H1 (cell line): ENCODE measurements at regions not wholly inside any gene's neighbourhood (a gene's known extent, or its start where the extent isn't known, plus 50 kb on each side); places are given as distances from the start of the nearest gene placed in this dataset.

Experiments used
- CTCF ChIA-PET: fragments of 300-600 bp; sonication (Branson Sonifier 250); formaldehyde crosslinking; loops from one replicate; lab custom pipeline; 2021; ENCODE audit not compliant: partially characterized antibody; lab: Charles Lee
- POLR2A ChIA-PET: fragments of 300-600 bp; sonication (Branson Sonifier 250); formaldehyde crosslinking; loops from one replicate; lab custom pipeline; 2021; ENCODE audit warnings: inconsistent platforms; ENCODE audit not compliant: partially characterized antibody; lab: Charles Lee
- DNase-seq, 2 experiments: peaks; one replicate each; pipeline versions ENCODE4 v3.0.0 to v3.0.0-alpha.2; 2010 to 2022; ENCODE audit warnings: low spot score in 2 of 2, low read depth in 1 of 2, mixed read lengths in 1 of 2
- FAIRE-seq: peaks from 2 replicates; lab custom pipeline; 2011; peaks lifted over from hg19 to GRCh38; lab: Jason Lieb, UNC
- H2AFZ ChIP-seq: 2 replicates; pipeline ENCODE4 v1.8.1; 2012; ENCODE audit warnings: low read length, inconsistent platforms
- H2AK5ac ChIP-seq: 2 replicates; pipeline ENCODE4 v1.6.1; 2013; ENCODE audit warnings: low read depth, low read length
- H2BK120ac ChIP-seq: replicated peaks from 2 replicates; pipeline ENCODE3; 2013; ENCODE audit warnings: low read depth, low read length, inconsistent platforms
- H2BK12ac ChIP-seq: 2 replicates; pipeline ENCODE4 v1.6.1; 2013; ENCODE audit warnings: low read depth, low read length
- H2BK15ac ChIP-seq: 2 replicates; pipeline ENCODE4 v1.6.1; 2013; ENCODE audit warnings: low read length
- H2BK20ac ChIP-seq: 2 replicates; pipeline ENCODE4 v1.6.1; 2013; ENCODE audit warnings: low read length
- H2BK5ac ChIP-seq: 2 replicates; pipeline ENCODE4 v1.6.1; 2013; ENCODE audit warnings: low read depth, low read length
- H3K14ac ChIP-seq: 2 replicates; pipeline ENCODE4 v1.6.1; 2013; ENCODE audit warnings: inconsistent platforms; ENCODE audit not compliant: insufficient read length
- H3K18ac ChIP-seq: 2 replicates; pipeline ENCODE4 v1.6.1; 2013; ENCODE audit warnings: low read length; ENCODE audit errors: extremely low read depth
- H3K23ac ChIP-seq: 2 replicates; pipeline ENCODE4 v1.6.1; 2013; ENCODE audit warnings: inconsistent platforms; ENCODE audit not compliant: insufficient read length
- H3K23me2 ChIP-seq: 2 replicates; pipeline ENCODE4 v1.6.1; 2013; ENCODE audit warnings: low read depth, low read length
- H3K27ac ChIP-seq: 2 replicates; pipeline ENCODE4 v1.6.1; 2011; ENCODE audit warnings: low read depth, low read length, inconsistent platforms
- H3K27me3 ChIP-seq, 4 experiments: replicated peaks in 1 of 4; 1 replicate in 1 of 4; 2 replicates in 3 of 4; pipeline versions ENCODE4 v1.6.1 to v1.8.1; 2011 to 2013; ENCODE audit warnings: low read length in 3 of 4, mild to moderate bottlenecking in 3 of 4, inconsistent platforms in 2 of 4, mixed read lengths in 2 of 4, moderate library complexity in 1 of 4; ENCODE audit not compliant: control insufficient read depth in 3 of 4, insufficient read depth in 3 of 4; ENCODE audit errors: extremely low read depth in 1 of 4
- H3K36me3 ChIP-seq, 4 experiments: 2 replicates each; pipeline versions ENCODE4 v1.6.1 to v1.8.1; 2011 to 2013; ENCODE audit warnings: mild to moderate bottlenecking in 4 of 4, low read length in 3 of 4, moderate library complexity in 2 of 4, control low read depth in 1 of 4, inconsistent platforms in 1 of 4; ENCODE audit not compliant: insufficient read depth in 4 of 4, control insufficient read depth in 2 of 4
- H3K4ac ChIP-seq: replicated peaks from 2 replicates; pipeline ENCODE3; 2013; ENCODE audit warnings: low read length, low read depth, mixed read lengths, inconsistent platforms; ENCODE audit not compliant: insufficient read length
- H3K4me1 ChIP-seq, 4 experiments: replicated peaks in 1 of 4; 1 replicate in 1 of 4; 2 replicates in 3 of 4; pipeline versions ENCODE4 v1.6.1 to v1.8.1; 2011 to 2013; ENCODE audit warnings: low read length in 3 of 4, inconsistent platforms in 2 of 4, mixed read lengths in 1 of 4; ENCODE audit not compliant: insufficient read depth in 4 of 4, control insufficient read depth in 3 of 4
- H3K4me2 ChIP-seq, 2 experiments: 2 replicates each; pipeline versions ENCODE4 v1.6.1 to v1.8.1; 2011 to 2013; ENCODE audit warnings: low read depth in 2 of 2, low read length in 2 of 2, control low read depth in 1 of 2, inconsistent platforms in 1 of 2, mild to moderate bottlenecking in 1 of 2; ENCODE audit not compliant: insufficient read depth in 1 of 2
- H3K4me3 ChIP-seq, 4 experiments: fragments of 200-600, 300-600 bp in 1 of 4; sonication (generic), shearing (Covaris generic), sonication (Bioruptor Twin) in 1 of 4; 2 replicates each; pipeline versions ENCODE4 v1.5.1 to v1.8.1; 2011 to 2016; ENCODE audit warnings: low read length in 4 of 4, low read depth in 3 of 4, control low read depth in 2 of 4, inconsistent platforms in 2 of 4, mild to moderate bottlenecking in 2 of 4, mixed read lengths in 1 of 4, moderate library complexity in 1 of 4; ENCODE audit not compliant: insufficient read depth in 2 of 4; ENCODE audit errors: extremely low read depth in 1 of 4
- H3K56ac ChIP-seq: replicated peaks from 2 replicates; pipeline ENCODE3; 2013; ENCODE audit warnings: low read depth, mild to moderate bottlenecking, mixed read lengths, low read length, inconsistent platforms; ENCODE audit not compliant: insufficient read length
- H3K79me1 ChIP-seq: 2 replicates; pipeline ENCODE4 v1.6.1; 2013; ENCODE audit warnings: low read depth, low read length, control low read depth
- H3K79me2 ChIP-seq, 2 experiments: 2 replicates each; pipeline versions ENCODE4 v1.6.1 to v1.8.1; 2012 to 2013; ENCODE audit warnings: low read length in 2 of 2, mild to moderate bottlenecking in 2 of 2, inconsistent platforms in 1 of 2; ENCODE audit not compliant: insufficient read depth in 2 of 2, control insufficient read depth in 1 of 2
- H3K9ac ChIP-seq, 4 experiments: replicated peaks in 1 of 4; 1 replicate in 1 of 4; 2 replicates in 3 of 4; pipeline versions ENCODE4 v1.6.1 to v1.8.1; 2011 to 2013; ENCODE audit warnings: low read depth in 3 of 4, low read length in 3 of 4, control low read depth in 2 of 4, mild to moderate bottlenecking in 2 of 4, moderate library complexity in 2 of 4, inconsistent platforms in 1 of 4; ENCODE audit errors: extremely low read depth in 1 of 4
- H3K9me3 ChIP-seq, 2 experiments: 2 replicates each; pipeline versions ENCODE4 v1.6.1 to v1.8.1; 2012 to 2013; ENCODE audit warnings: mild to moderate bottlenecking in 2 of 2, moderate library complexity in 2 of 2, control low read depth in 1 of 2, inconsistent platforms in 1 of 2, low read depth in 1 of 2, low read length in 1 of 2, mixed read lengths in 1 of 2; ENCODE audit not compliant: insufficient read depth in 2 of 2
- H4K20me1 ChIP-seq, 2 experiments: replicated peaks in 1 of 2; 2 replicates each; pipeline versions ENCODE3 to v1.8.1; 2011 to 2013; ENCODE audit warnings: inconsistent platforms in 2 of 2, low read length in 2 of 2, mild to moderate bottlenecking in 1 of 2; ENCODE audit not compliant: insufficient read depth in 2 of 2, control insufficient read depth in 1 of 2
- H4K5ac ChIP-seq: 2 replicates; pipeline ENCODE4 v1.6.1; 2013; ENCODE audit warnings: low read length, low read depth, mixed read lengths, inconsistent platforms; ENCODE audit not compliant: insufficient read length
- H4K8ac ChIP-seq: 2 replicates; pipeline ENCODE4 v1.8.0; 2013; ENCODE audit warnings: mild to moderate bottlenecking, moderate library complexity, low read length, inconsistent platforms; ENCODE audit not compliant: insufficient read depth; ENCODE audit errors: extremely low read depth
- H4K91ac ChIP-seq: replicated peaks from 2 replicates; pipeline ENCODE3; 2013; ENCODE audit warnings: low read length, mixed read lengths, inconsistent platforms; ENCODE audit not compliant: insufficient read length
- BCL11A ChIP-seq, 2 experiments: IDR thresholded peaks; one replicate each; pipeline ENCODE4 v1.6.1; 2011; ENCODE audit warnings: low read depth in 2 of 2, low read length in 2 of 2, mild to moderate bottlenecking in 2 of 2
- BRCA1 ChIP-seq: IDR thresholded peaks from 2 replicates; pipeline ENCODE4 v1.6.1; 2012; ENCODE audit warnings: low read depth, low read length, improper control_type of control experiment
- CBX8 ChIP-seq: fragments of 300-800, 300-1000 bp; sonication (generic); IDR thresholded peaks from 2 replicates; pipeline ENCODE4 v1.7.1; 2016; ENCODE audit warnings: low read depth, low read length, borderline replicate concordance
- JUN ChIP-seq: IDR thresholded peaks from 2 replicates; pipeline ENCODE4 v1.6.1; 2011; ENCODE audit warnings: low read depth, mild to moderate bottlenecking, improper control_type of control experiment, low read length
- RAD21 ChIP-seq, 2 experiments: IDR thresholded peaks in 1 of 2; conservative IDR thresholded peaks in 1 of 2; 2 replicates each; pipeline ENCODE4 v1.6.1; 2011; ENCODE audit warnings: low read depth in 2 of 2, low read length in 2 of 2, improper control_type of control experiment in 1 of 2, inconsistent platforms in 1 of 2, mild to moderate bottlenecking in 1 of 2, moderate library complexity in 1 of 2
- SIX5 ChIP-seq: IDR thresholded peaks from 2 replicates; pipeline ENCODE4 v1.6.1; 2011; ENCODE audit warnings: mild to moderate bottlenecking, low read depth, low read length
- SRF ChIP-seq: IDR thresholded peaks from 2 replicates; pipeline ENCODE4 v1.6.1; 2011; ENCODE audit warnings: mild to moderate bottlenecking, low read depth, low read length, moderate library complexity
- TAF1 ChIP-seq: IDR thresholded peaks from 2 replicates; pipeline ENCODE4 v1.6.1; 2011; ENCODE audit warnings: mild to moderate bottlenecking, low read depth, low read length
- WGBS, 2 experiments: shearing (Covaris generic) in 1 of 2; methylation state at CpG; one replicate each; pipeline versions ENCODE4 v1.1.6 to v1.1.7; 2013 to 2015; ENCODE audit warnings: low lambda C conversion rate in 2 of 2, mixed read lengths in 2 of 2, inconsistent platforms in 1 of 2, low coverage in 1 of 2, missing lambda C conversion rate in 1 of 2; ENCODE audit not compliant: insufficient replicate concordance in 2 of 2, insufficient coverage in 1 of 2, insufficient read length in 1 of 2; ENCODE audit errors: extremely low coverage in 1 of 2, missing lambda C conversion rate in 1 of 2; 5-methylcytosine and 5-hydroxymethylcytosine counted together

DNA sequence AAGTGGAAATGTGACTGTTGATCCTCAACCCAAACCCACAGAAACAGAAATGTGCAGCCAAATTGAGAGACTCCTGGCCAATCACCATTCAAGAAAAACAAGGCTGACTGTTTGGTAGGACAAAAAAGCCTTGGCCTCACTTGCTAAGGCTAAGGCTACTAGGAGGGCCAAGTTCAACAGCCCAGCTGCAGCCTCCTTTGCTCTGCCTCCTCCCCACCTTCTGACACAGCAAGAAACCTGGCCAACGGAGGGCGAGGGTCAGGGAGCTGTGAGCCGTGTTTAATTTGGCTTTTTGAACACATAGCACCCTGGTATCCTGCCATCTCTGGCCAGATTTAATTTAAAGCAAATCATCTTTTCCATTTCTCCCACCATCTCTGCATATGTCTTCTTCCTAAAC lies 165.8 kb upstream of the RAB4A start:
- Histone ChIP-seq H3K79me1 (no peaks in the 10 kb centered on the region), H2AFZ (no peak overlapping the region), H4K8ac (peak overlapping the region; percentile 69; the same call in 1 of the 2 replicates), H4K91ac (no peak overlapping the region), H3K14ac (no peak overlapping the region), H3K9me3 (no peaks in the 10 kb centered on the region), H2BK120ac (no peak overlapping the region), H4K20me1 (no peaks in the 10 kb centered on the region), H2AK5ac (no peak overlapping the region), H2BK20ac (no peak overlapping the region), H3K4me2 (no peak overlapping the region), H3K9ac (no peak overlapping the region), H3K4me1 (peaks cover 0 to 9% (median 6%) of the 10 kb centered on the region in 4 experiments; a peak in 5 of 7 replicates), H3K27me3 (peaks cover 0 to 2% (median 0%) of the 10 kb centered on the region in 4 experiments; a peak in 2 of 7 replicates), H3K56ac (no peak overlapping the region), H2BK12ac (no peak overlapping the region), H3K27ac (no peak overlapping the region), H3K23me2 (no peaks in the 10 kb centered on the region), H3K18ac (no peak overlapping the region), H3K79me2 (no peaks in the 10 kb centered on the region), H2BK5ac (no peak overlapping the region), H2BK15ac (no peak overlapping the region), H3K36me3 (no peaks in the 10 kb centered on the region), H3K4ac (no peak overlapping the region), H3K23ac (no peak overlapping the region), H3K4me3 (no peak overlapping the region), H4K5ac (no peak overlapping the region)
- FAIRE-seq (no peak), DNase-seq (no peak)
- CTCF ChIA-PET, result interaction anchor here (0.9 to 1.1 kb wide), 3 partner anchors 9 to 414 kb away, joined by 3 read pairs; no protein-coding TSS in a partner anchor
- POLR2A ChIA-PET, result interaction anchor here (1.8 kb wide), 1 partner anchor 11 kb away, joined by 6 read pairs; no protein-coding TSS in a partner anchor
- 93% methylated on average over 3 of the region's 3 CpGs; no CpG with 5 or more reads in 1 of the 2 experiments for WGBS, 2 experiments
- TF ChIP-seq BCL11A (IDR thresholded peaks at IDR 0.05; ENCODE audit: low read depth in 2 of 2, low read length in 2 of 2), result no peak
- no peak for TF ChIP-seq SRF
- no peak for TF ChIP-seq TAF1
- TF ChIP-seq CBX8, result no peak
- TF ChIP-seq BRCA1, result no peak
- no peak for TF ChIP-seq JUN
- no peak for TF ChIP-seq RAD21 (IDR thresholded peaks at IDR 0.05 in 1 of 2, conservative IDR thresholded peaks at IDR 0.05 in 1 of 2; ENCODE audit: low read depth in 2 of 2, low read length in 2 of 2)
- no peak for TF ChIP-seq SIX5
